CD4-positive, alpha-beta T cell treated with Interleukin-21 for 1 hour (primary cell): ENCODE measurements at regions not wholly inside any gene's neighbourhood (a gene's known extent, or its start where the extent isn't known, plus 50 kb on each side); places are given as distances from the start of the nearest gene placed in this dataset.

Experiments used
- DNase-seq: peaks from one replicate; pipeline ENCODE4 v3.0.0-alpha.2; 2020

DNA sequence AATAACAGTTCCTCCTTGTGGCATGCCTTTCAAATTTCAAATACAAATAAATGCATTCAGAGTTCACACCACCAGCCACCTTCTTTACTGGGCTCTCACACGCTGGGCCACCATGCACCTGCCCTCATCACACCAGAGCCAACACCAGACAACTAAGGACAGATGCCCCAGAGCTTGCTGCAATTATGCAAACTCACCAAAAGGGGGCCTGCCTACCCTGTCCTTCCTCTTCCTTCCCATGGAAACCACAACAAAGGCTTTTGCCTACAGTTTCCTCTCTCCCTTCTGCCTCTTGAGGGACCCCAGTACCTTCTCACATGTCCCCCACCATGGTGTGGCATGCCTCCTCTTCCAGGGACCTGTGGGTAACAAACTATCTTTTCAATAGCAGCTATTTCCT lies 1333.9 kb upstream of the TENM3 start:
- DNase-seq = no peak

GRCh38 chr4:180913750-180914149 lies 1329.5 kb upstream of the TENM3 start:
- DNase-seq = no peak

- no peak for DNase-seq
These were observed 1319.7 kb upstream of the TENM3 start for GRCh38 chr4:180923486-180923885.

DNA sequence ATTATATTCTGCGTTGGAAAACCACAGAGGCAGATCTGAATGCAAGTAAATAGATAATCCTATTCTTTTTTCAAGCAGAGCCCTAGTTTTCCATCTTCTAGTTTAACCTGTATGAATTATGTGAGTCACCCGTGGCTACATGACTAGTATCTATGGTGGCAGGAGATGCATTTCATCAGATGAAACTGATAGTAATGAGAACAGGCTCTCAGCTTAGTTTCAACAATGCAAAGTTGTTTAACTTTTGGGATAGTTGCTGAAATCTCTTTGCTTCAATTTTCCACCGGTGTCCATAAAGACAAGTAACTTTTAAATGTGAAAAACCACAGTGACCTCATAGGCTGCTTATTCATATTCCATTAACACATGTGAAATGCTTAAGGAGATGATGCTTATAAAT lies 1317.4 kb upstream of the TENM3 start:
- DNase-seq = no peak

- DNase-seq = no peak
These were observed 1316.9 kb upstream of the TENM3 start for GRCh38 chr4:180926277-180926676.

DNA sequence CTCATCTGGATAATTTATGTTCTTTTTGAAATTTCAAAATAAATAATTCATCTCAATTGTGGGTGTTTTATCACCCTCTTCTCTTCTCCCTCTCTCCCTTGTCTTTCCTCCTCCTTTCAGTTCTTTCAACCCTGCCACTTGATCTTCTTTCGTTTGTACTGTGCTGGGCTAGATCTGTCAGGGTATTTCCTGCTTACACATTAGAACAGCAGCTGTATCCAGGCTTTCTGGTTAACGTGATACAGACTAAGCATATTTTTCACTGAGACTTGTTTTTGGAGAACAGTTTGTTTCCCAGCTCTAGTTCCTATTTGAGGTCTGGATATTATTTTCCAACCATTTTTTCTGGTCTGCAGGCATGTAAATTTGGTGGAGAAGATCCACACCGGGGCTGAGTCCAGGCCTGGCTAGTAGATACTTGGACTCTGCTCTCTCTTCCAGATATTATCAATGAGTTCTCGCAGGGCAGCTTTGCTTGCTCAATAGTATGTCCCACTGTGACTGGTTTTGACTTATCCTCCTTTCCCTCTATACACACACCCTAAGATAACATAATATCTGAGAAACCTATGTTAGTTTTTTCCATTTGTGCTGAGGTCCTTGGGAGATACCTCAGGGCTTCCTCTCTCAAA lies 1310.7 kb upstream of the TENM3 start:
- DNase-seq = no peak

DNA sequence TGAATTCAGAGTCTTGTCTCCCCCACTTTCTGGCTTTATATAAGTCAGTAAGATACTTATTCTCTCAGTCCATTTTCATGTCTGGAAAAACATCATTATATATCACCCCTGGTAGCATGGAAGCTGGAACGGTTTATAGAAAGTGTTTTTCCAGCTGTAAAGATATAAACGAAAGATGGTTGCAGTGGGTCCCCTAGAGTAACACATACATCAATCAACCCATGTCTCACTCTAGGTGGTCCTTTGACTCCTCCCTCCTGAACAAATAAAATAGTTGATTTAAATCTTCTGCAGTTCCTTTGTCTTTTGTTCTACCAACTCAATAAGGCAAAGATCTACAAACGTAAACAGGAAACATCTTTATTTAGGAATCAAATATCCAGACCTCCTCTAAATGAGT lies 1306.1 kb upstream of the TENM3 start:
- no peak for DNase-seq

GRCh38 chr4:180940680-180941079 lies 1302.5 kb upstream of the TENM3 start:
- no peak for DNase-seq

- DNase-seq = no peak
These were observed 1300.8 kb upstream of the TENM3 start for GRCh38 chr4:180942367-180942916.

DNA sequence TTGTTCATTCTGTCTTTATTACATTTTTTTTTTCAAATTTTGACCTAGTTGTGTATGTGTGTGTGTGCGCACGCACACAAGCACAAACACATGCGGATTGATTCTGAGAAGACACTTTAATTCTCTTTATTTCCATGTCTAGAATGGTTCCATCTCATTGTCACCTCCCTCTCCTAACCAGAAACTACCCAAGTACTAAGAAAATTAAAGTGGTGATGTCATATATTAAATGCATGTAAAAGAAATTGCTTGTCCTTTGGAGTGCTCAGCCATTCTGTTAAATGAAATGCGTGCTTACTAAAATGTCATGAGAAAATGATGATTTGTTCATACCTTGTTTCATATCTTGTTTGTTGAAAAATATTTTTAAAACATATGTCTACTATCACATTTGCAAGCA lies 1297.0 kb upstream of the TENM3 start:
- DNase-seq = no peak

- DNase-seq = no peak
These were observed 1295.8 kb upstream of the TENM3 start for GRCh38 chr4:180947425-180947824.

DNA sequence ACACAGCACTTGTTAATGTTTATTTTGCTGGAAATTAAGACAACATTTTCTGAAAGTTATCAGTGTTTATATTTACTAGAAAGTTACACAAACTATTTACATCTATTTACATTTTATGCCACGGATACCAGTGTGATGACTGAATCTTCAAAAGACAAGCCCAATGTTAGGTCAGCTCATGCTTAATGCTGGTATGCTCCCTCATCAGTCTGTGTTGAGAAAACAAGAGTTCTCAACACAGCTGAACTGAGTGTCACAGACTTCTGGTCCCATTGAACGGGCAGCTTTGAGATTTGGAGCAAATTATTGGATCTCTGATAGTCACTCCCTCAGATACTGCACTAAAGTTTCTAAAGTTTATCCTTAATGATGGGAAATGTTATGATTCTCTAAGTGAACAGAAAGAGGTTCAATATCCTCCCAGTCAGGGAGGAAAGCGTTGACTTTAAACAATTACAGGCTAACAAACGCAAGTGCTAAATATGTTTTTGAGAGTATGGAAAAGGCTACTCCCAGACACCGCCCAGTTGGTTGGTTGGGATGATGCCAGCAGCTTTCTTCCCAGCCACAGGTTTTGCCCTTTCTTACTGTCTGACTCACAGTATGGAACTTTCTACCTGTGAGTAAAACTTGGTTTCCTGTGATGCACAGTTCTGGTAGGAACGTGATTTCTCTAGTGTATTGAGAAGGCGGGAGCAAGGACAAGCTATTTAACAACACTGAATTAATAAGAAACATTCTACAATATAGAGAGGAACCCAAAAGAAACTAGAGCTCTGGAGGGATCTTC lies 1293.6 kb upstream of the TENM3 start:
- DNase-seq = no peak

DNA sequence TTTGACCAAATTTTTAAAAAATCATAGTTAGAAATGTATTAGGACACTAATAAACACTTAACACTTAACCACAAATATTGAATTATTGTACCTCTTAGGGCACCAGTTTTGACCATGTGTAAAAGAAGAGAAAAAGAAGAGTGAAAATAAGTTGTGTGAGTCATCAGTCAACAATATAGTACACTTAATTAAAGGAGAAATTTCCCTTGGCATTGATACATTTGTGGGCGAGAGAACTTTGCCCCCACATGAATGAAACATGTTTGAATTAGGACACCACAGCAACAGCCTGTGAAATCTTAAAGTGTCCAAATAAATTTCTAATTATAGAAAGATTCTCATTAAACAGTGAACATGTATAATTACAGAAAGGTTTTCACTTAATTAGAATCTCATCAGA lies 1292.8 kb upstream of the TENM3 start:
- no peak for DNase-seq

DNA sequence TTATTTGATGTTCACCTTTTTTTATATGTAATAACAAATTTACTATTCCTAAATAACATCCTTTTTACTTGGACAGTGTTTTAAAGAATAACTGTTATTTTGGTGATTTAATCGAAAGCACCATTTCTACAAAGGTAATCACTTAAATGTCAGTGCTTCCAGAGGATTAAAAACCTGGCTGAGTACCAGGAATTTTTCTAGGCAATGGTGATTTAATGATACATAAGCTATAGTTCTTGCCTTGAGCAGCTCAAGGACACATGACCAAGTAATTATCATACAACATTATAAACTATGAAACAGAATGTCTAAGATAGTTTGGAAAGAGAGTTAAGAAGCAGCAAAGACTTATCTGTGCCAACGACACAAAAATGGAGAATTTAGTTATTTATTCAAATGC lies 1291.9 kb upstream of the TENM3 start:
- no peak for DNase-seq

- DNase-seq = no peak
These were observed 1289.6 kb upstream of the TENM3 start for GRCh38 chr4:180953572-180953971.

DNA sequence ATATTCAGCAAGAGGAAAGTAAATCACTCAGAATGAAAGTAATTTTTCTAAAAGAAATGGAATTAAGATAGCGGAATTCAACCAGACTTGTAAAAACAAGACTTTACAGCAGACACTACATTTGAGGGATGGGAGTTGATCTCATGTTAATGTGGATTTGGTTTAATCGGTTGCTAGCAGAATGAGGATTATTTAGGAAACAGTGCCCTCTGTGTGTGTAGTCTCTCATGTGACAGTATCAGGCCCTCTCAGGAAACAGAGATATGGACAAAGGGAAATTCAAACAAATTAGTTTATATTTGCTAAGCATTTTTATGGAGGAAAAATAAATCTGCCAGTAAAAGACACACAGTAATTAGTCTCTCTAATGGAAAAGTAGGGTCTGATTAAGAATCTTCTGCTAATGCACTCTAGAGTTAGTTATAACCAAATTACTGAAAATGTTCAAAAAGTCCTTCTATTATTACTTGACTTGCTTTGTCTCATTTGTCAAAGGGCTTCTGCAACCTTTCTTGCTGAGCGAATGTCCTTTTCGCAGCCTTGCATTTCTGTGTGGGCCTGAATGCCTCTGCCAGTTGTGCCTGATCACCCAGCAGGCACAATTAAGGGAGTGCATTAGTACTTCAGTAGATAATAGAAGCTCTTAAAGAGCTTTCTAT lies 1282.3 kb upstream of the TENM3 start:
- no peak for DNase-seq

GRCh38 chr4:180962268-180962667 lies 1280.9 kb upstream of the TENM3 start:
- no peak for DNase-seq

GRCh38 chr4:180966312-180966711 lies 1276.9 kb upstream of the TENM3 start:
- no peak for DNase-seq

GRCh38 chr4:180967936-180968335 lies 1275.3 kb upstream of the TENM3 start:
- no peak for DNase-seq

DNA sequence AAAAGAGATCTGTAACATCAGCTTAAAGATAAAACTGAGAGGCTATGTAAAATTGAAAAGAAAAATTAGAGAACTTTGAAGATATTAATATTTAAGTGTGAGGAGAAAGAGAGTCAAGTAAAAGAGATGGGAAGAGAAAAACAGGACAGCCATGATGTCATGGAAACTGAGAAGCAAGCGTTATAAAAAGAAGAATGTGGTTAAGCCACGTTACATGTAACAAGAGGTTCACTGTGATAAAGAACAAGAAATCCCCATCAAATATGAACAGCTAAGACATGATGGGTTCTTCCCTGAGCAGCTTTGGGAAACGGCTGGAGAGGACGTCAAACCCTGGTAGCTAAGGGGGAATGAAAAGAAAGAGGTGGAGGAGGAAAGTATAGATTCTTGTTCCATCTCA lies 1269.3 kb upstream of the TENM3 start:
- DNase-seq = no peak

- DNase-seq = no peak
These were observed 1252.3 kb upstream of the TENM3 start for GRCh38 chr4:180990931-180991330.

DNA sequence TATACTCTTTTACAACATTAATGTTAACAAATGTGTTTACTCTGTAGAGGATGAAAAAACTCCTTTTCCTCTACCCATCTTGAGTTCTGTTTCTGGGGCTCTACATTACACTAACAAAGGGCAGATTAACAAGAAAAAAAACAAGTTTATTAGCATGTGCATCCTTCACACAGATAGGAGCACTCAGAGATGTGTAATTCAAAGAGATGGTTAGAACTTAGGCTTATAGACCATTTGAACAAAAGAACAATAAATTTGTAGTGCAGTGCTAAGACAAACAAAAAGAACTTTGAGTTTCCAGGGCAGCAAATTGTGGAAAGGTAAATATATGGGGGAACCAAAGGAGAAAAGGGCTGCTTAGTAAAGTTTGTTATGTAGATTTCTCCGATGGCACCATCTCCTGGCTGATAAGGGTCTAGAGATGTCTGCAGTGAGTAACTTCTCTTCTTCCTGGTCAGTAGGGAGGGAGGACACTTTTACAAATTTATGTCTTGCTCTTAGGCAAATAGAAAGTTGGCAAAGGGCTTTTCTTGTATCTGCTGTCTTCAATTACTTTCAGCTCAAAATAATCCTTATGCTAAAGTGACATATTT lies 1249.9 kb upstream of the TENM3 start:
- no peak for DNase-seq

- DNase-seq = no peak
These were observed 1248.5 kb upstream of the TENM3 start for GRCh38 chr4:180994722-180995121.

DNA sequence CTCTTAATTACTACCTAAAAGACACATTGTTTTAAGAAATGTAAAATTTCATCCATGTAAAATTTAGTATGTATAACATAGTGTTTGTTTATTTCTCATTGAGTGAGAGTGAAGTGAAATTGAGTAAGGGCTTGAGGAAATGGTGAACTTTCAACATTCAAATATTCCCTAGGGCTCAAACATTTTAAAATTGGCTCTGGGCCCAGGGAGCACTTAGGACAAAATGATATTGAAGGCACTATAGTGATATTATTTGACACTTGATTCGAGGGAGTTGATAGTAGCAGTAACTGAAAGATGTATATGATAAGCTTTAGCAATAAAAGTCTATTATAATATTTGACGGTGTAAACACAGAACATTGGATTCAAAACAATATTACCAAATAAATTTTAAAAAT lies 1244.0 kb upstream of the TENM3 start:
- DNase-seq = no peak
